ENCODE measurements at regions not wholly inside any gene's neighbourhood (a gene's known extent, or its start where the extent isn't known, plus 50 kb on each side); places are given as distances from the start of the nearest gene placed in this dataset.

GRCh38 chr13:73997964-73998363 lies 136.2 kb downstream of the KLF12 start:
- DNase-seq = no peak

GRCh38 chr13:73996569-73996968 lies 137.6 kb downstream of the KLF12 start:
- DNase-seq = no peak

GRCh38 chr13:73995736-73996135 lies 138.5 kb downstream of the KLF12 start:
- DNase-seq = no peak

- DNase-seq = no peak
Measured at GRCh38 chr13:73993661-73994060, 140.5 kb downstream of the KLF12 start.

GRCh38 chr13:73991884-73992283 lies 142.3 kb downstream of the KLF12 start:
- DNase-seq = no peak

GRCh38 chr13:73991384-73991783 lies 142.8 kb downstream of the KLF12 start:
- DNase-seq = no peak

GRCh38 chr13:73989244-73989843 lies 144.9 kb downstream of the KLF12 start:
- DNase-seq = no peak

GRCh38 chr13:73988461-73988860 lies 145.7 kb downstream of the KLF12 start:
- no peak for DNase-seq

- DNase-seq = no peak
Measured at GRCh38 chr13:73987618-73988017, 146.6 kb downstream of the KLF12 start.

- no peak for DNase-seq
Measured at GRCh38 chr13:73985783-73986182, 148.4 kb downstream of the KLF12 start.

- DNase-seq = peak; percentile 81
Measured at GRCh38 chr13:73984949-73985691, 149.1 kb downstream of the KLF12 start.

GRCh38 chr13:73984201-73984600 lies 150.0 kb downstream of the KLF12 start:
- no peak for DNase-seq

GRCh38 chr13:73983109-73983508 lies 151.1 kb downstream of the KLF12 start:
- no peak for DNase-seq

- no peak for DNase-seq
Measured at GRCh38 chr13:73981595-73981994, 152.6 kb downstream of the KLF12 start.

GRCh38 chr13:73975767-73976166 lies 158.4 kb downstream of the KLF12 start:
- DNase-seq = no peak

- DNase-seq = no peak
Measured at GRCh38 chr13:73974051-73974450, 160.2 kb downstream of the KLF12 start.

GRCh38 chr13:73973156-73973555 lies 161.0 kb downstream of the KLF12 start:
- no peak for DNase-seq

- DNase-seq = no peak
Measured at GRCh38 chr13:73972545-73972944, 161.7 kb downstream of the KLF12 start.

GRCh38 chr13:73971481-73971880 lies 162.7 kb downstream of the KLF12 start:
- no peak for DNase-seq

- no peak for DNase-seq
Measured at GRCh38 chr13:73970421-73971055, 163.7 kb downstream of the KLF12 start.

GRCh38 chr13:73967397-73968165 lies 166.6 kb downstream of the KLF12 start:
- no peak for DNase-seq

GRCh38 chr13:73966331-73966730 lies 167.9 kb downstream of the KLF12 start:
- DNase-seq = no peak

- DNase-seq = no peak
Measured at GRCh38 chr13:73962284-73962683, 171.9 kb downstream of the KLF12 start.

GRCh38 chr13:73961181-73961580 lies 173.0 kb downstream of the KLF12 start:
- no peak for DNase-seq
